Left renal cortex interstitium (tissue), 4 donors: ENCODE measurements at regions not wholly inside any gene's neighbourhood (a gene's known extent, or its start where the extent isn't known, plus 50 kb on each side); places are given as distances from the start of the nearest gene placed in this dataset.

Experiments used
- DNase-seq, 4 donors: peaks; one replicate each; pipeline ENCODE4 v3.0.0-alpha.2; 2013; ENCODE audit warnings: low read depth in 4 of 4, low spot score in 2 of 4, missing footprints in 1 of 4

DNA sequence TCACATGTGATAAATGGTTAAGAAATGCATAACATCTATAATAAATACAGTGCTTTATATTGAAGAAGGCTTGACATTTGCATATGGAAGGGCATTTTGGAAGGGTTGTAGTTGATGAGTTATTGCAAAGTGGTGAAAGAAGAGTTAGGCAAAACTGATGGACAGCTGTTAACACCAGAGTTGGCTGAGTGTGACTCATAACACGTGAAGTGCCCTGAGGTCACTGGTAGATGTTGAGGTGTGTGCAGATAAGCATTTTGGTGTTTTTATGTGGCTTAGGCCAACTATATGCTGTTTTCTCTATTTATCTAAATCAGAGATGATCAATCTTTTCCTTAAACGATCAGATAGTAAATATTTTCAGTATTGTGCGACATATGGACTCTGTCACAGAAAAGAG lies 154.3 kb upstream of the KCNH7 start:
- DNase-seq = no peak

DNA sequence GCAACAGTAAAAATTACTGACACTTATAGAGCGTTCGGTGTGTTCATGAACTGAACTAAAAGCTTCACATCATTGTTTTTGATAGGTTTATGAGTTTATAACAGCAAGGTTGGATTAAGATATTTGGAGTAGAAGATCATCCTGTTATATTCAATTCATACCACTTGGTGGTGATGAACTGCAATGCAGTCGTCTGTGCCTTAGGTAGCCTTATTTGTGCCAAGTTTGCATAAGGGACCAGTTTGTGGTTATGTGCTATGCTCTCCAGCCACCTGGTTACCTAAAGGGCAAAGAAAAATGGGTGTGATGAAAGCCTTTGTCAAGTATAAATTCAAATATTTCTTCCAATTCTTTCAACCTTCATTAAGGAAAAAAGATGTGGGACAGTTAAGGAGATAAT lies 150.9 kb upstream of the KCNH7 start:
- no peak for DNase-seq

GRCh38 chr2:162974771-162975170 lies 136.2 kb upstream of the KCNH7 start:
- no peak for DNase-seq

DNA sequence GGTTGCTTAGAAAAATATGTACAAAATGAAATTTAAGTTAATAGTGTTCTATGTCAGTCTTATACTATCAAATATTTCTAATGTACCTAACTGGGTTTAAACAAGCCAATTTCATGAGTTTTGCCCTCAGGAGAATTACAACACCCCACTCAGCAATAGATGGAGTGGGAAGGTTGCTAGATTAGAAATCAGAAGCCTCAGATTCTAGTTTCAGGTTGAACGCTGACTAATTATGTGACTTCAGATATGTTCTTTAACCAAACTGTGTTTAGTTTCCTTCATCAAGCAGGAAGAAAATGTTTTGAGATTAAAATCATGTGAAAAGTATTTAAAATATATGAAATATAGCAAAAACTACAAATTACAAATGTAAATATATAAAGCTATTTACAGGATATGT lies 133.8 kb upstream of the KCNH7 start:
- DNase-seq = no peak

DNA sequence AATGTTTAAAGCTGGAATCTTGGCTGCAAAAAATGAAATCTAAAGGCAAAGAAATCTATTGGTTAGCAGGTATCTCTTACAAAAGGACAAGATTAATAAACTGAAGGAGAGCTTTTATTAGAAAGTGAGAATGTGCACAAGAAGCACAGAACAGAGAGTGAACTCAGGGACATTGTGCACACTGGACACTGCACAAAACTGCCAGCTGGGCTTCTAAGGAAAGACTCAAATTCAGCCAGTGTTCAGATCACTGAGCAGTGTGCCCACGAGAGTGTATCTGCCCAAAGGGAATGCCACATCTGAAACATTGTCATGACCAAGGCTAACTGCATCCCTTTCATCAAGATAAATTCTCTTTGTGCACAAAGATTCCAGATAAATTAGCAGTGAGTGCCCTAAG lies 129.7 kb upstream of the KCNH7 start:
- no peak for DNase-seq

DNA sequence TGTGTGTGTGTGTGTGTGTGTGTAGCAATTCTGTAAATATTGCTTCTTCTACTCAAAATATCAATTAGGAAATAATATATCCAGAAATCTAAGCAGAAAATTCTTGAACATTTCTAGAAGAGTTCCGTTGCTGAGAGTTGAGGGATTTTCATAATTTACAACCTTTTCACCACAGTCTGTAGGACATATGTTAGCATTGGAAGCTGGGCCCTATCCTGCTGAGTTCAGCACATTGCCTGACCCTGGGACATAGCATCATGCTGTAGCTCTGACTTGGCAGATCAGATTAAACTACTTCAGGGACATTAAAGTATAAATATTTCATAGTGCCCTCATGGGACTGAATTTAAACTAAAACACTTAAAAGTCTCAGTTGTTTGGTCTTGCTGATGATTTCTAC lies 129.2 kb upstream of the KCNH7 start:
- no peak for DNase-seq

GRCh38 chr2:162967147-162967546 lies 128.6 kb upstream of the KCNH7 start:
- DNase-seq = no peak

GRCh38 chr2:162965191-162965590 lies 126.6 kb upstream of the KCNH7 start:
- DNase-seq = no peak

DNA sequence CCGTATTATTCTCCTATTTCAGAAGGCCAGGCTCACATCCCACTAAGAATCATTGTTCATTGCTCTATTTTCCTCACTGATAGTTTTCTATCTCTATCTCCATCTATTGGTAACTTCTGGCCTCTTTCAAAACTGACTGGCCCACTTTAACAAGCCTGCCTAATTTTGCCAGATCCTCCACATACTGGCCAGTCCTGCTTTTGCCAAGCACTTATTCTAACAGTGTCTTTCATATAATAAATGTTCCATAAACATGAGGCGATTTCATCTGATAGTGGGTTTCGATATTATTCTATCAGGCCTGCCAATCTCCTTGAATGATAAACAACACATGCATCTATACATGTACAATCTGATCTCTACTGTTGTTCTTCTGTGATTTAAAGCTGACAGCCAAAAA lies 125.9 kb upstream of the KCNH7 start:
- no peak for DNase-seq

- no peak for DNase-seq
These were observed 124.6 kb upstream of the KCNH7 start for GRCh38 chr2:162963156-162963555.

- no peak for DNase-seq
These were observed 107.2 kb upstream of the KCNH7 start for GRCh38 chr2:162945785-162946184.

DNA sequence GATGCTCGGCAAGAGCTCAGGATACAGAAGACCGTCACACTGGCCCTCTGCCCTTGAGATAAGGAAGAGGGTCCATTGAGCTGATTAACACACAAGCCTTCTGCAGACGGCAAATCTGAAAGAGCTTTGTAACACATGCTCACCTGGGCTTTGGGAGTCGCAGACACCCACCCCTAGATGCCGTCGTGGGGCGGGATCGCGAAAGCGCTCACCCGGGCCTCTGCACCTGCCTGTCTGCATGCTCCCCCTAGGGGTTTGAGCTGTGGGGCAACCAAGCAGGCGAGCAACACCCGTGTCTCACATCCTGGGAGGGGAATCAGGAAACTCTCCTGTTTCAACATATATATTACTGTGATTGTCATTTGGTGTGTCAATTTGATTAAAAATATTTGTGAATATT lies 99.8 kb upstream of the KCNH7 start:
- no peak for DNase-seq

DNA sequence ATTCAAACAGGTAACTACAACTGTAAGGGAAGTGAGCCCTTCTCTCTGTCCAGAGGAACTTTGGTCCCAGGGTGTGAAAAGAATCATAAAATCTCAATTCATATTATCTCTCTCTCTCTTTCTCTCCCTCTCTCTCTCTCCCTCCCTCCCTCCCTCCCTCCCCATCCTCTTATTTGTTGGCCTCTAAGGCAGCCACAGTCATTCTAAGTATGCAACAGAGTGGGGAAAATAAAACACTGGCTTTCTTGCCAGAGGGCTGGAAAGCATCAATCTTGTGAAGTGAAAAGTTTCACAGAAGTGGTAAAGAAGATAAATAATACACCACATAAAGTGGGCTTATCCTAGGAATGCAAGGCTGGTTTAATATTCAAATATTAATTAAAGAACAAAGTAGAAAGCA lies 95.6 kb upstream of the KCNH7 start:
- DNase-seq = no peak

- no peak for DNase-seq
These were observed 93.8 kb upstream of the KCNH7 start for GRCh38 chr2:162932416-162932815.

DNA sequence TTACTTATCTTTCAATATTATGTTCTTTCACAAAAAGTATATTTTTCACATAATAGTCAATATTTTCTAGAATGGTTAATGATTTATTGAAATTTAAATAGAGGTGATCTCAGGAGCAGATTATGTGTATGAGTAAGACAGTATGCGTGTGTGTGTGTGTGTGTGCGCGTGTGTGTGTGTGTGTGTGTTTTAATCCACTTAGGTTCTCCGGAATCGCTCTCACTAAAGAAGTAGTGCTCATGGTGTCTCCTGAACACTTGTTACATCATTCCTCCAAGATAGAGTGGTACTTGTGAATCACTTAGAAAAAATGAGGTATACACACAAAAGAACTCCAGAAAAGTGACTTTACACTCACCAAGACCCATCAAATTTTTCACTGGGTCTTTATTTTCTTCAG lies 91.0 kb upstream of the KCNH7 start:
- no peak for DNase-seq

GRCh38 chr2:162928356-162928755 lies 89.8 kb upstream of the KCNH7 start:
- DNase-seq = no peak

DNA sequence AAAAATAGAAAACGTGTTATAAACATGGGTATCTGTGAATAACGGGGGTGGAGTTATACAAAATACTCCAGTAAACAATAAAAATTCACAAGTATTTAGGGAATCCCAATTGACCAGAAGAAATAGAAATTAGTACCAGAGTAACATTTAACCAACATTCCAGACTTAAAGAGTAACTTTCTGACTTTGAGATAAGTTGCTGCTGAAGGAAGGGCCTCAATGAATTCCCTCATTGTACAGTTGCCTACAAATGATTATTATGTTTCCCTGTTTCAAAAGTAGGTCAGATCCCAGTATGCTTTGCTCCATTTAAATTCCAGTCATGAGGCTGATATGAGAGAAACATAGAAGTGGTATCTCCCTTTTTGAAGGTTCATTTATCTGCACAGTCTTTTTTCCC lies 88.3 kb upstream of the KCNH7 start:
- no peak for DNase-seq

DNA sequence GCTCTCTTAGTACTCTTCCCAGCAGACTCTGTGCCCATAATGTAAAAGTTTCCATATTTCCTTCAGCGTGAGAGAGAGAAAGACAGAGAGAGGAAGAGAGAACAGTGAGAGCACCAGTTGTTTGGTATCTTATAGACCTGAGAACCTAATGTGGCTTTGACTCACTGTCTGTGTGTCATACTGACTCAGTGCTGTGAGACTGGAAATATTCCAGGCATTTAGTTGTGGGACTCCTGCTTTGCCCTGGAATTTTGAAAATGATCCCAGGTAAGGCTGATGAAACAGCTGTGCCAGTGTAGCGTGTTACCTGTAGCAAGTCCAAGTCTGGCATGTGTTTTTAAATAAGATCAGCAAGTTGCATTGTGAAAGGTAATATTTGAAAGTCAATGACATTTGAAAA lies 87.9 kb upstream of the KCNH7 start:
- DNase-seq = no peak

GRCh38 chr2:162925595-162925994 lies 87.0 kb upstream of the KCNH7 start:
- DNase-seq = no peak

- no peak for DNase-seq
These were observed 80.5 kb upstream of the KCNH7 start for GRCh38 chr2:162919111-162919510.

GRCh38 chr2:162917626-162918025 lies 79.1 kb upstream of the KCNH7 start:
- DNase-seq = no peak

- no peak for DNase-seq
These were observed 77.8 kb upstream of the KCNH7 start for GRCh38 chr2:162916286-162916801.

DNA sequence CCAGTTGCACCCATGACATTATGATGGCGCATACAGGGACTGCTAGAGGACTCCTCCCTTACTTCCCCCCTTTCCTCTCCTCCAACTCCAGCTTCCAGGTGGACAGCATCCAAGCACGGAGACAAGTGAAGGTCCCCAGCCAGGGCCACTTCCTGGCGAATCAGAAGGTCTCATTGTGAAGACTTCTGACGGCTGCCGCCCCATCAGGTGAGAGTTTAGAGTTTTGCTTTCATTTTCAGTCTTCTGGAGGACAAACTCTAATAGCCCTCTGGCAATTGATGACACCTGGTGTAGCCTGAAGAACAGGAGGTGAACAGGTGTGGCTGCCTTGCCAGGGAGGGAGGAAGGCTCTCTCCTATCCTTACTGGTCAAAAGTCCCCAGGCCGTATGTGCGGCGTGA lies 77.3 kb upstream of the KCNH7 start:
- no peak for DNase-seq

DNA sequence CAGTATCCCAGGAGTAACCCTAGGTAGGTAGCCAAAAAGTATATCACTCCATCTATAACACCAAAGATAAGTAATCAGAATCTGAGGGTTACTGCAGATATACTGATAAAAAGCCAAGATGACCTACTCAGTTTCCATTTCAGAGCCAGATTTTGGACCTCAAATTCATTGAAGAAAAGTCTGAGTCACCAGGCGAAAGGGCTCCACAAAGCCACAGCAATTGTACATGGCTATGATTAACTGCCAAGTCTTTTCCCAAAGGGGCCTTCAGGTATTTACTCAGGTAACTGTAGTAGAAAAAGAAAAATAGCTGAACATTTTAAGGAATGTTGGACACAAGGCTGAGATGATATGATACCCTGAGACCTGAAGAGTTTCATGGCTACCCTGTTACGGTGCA lies 75.6 kb upstream of the KCNH7 start:
- no peak for DNase-seq
